Panc1 (cell line): ENCODE measurements at regions not wholly inside any gene's neighbourhood (a gene's known extent, or its start where the extent isn't known, plus 50 kb on each side); places are given as distances from the start of the nearest gene placed in this dataset.
"Not testable (repeated sequence)": the region's sequence is repeated elsewhere in the genome, so short reads cannot be mapped to it uniquely, and the experiment has no call there.

ENCODE experiments used
- POLR2AphosphoS5 ChIP-seq: IDR thresholded peaks from 2 replicates; pipeline ENCODE4 v1.6.1; 2012; ENCODE audit warnings: mild to moderate bottlenecking, low read depth, low read length, moderate library complexity
- TF ChIP-seq, protein P1 (sequence below): fragments of 450-650 bp; IDR thresholded peaks from 2 replicates; pipeline ENCODE4 v1.5.1; 2017; ENCODE audit warnings: mild to moderate bottlenecking
- TF ChIP-seq, protein P2 (sequence below), 2 experiments: IDR thresholded peaks; 2 replicates each; pipeline ENCODE4 v1.6.1; 2011 to 2012; ENCODE audit warnings: low read depth in 2 of 2, control low read depth in 1 of 2, low read length in 1 of 2, mild to moderate bottlenecking in 1 of 2, moderate library complexity in 1 of 2; ENCODE audit not compliant: insufficient read depth in 1 of 2

DNA sequence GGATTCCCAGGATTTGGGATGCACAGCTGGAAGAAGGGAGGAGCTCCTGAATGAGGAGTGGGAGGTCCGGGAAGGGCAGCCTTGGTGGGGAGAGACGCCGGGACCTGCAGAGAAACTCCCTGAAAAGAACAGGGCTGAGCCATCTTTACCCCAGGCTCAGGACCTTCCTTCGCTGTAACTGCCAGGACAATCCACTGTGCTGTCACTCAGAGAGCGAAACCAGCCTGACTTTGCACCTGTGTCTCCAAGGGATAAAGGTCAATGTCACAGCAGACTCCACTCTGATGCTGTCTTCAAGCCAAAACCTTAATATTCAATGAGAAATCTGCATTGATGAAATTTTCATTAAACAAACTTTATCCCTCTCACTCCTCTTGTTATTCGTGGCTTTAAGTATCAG lies 235.4 kb upstream of the SULF2 start:
- TF ChIP-seq, protein P1, sequence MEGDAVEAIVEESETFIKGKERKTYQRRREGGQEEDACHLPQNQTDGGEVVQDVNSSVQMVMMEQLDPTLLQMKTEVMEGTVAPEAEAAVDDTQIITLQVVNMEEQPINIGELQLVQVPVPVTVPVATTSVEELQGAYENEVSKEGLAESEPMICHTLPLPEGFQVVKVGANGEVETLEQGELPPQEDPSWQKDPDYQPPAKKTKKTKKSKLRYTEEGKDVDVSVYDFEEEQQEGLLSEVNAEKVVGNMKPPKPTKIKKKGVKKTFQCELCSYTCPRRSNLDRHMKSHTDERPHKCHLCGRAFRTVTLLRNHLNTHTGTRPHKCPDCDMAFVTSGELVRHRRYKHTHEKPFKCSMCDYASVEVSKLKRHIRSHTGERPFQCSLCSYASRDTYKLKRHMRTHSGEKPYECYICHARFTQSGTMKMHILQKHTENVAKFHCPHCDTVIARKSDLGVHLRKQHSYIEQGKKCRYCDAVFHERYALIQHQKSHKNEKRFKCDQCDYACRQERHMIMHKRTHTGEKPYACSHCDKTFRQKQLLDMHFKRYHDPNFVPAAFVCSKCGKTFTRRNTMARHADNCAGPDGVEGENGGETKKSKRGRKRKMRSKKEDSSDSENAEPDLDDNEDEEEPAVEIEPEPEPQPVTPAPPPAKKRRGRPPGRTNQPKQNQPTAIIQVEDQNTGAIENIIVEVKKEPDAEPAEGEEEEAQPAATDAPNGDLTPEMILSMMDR = not testable (repeated sequence)
- TF ChIP-seq, protein P2, sequence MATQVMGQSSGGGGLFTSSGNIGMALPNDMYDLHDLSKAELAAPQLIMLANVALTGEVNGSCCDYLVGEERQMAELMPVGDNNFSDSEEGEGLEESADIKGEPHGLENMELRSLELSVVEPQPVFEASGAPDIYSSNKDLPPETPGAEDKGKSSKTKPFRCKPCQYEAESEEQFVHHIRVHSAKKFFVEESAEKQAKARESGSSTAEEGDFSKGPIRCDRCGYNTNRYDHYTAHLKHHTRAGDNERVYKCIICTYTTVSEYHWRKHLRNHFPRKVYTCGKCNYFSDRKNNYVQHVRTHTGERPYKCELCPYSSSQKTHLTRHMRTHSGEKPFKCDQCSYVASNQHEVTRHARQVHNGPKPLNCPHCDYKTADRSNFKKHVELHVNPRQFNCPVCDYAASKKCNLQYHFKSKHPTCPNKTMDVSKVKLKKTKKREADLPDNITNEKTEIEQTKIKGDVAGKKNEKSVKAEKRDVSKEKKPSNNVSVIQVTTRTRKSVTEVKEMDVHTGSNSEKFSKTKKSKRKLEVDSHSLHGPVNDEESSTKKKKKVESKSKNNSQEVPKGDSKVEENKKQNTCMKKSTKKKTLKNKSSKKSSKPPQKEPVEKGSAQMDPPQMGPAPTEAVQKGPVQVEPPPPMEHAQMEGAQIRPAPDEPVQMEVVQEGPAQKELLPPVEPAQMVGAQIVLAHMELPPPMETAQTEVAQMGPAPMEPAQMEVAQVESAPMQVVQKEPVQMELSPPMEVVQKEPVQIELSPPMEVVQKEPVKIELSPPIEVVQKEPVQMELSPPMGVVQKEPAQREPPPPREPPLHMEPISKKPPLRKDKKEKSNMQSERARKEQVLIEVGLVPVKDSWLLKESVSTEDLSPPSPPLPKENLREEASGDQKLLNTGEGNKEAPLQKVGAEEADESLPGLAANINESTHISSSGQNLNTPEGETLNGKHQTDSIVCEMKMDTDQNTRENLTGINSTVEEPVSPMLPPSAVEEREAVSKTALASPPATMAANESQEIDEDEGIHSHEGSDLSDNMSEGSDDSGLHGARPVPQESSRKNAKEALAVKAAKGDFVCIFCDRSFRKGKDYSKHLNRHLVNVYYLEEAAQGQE (IDR thresholded peaks at IDR 0.05; ENCODE audit: insufficient read depth in 1 of 2, low read depth in 2 of 2, low read length in 1 of 2) = not testable (repeated sequence)
- TF ChIP-seq POLR2AphosphoS5 = not testable (repeated sequence)
